A673 (cell line): ENCODE measurements at regions not wholly inside any gene's neighbourhood (a gene's known extent, or its start where the extent isn't known, plus 50 kb on each side); places are given as distances from the start of the nearest gene placed in this dataset.

ENCODE experiments used
- BruUV-seq: library from RNA; stranded (reverse); fragments of 400-500 nt; replicated peaks from 2 replicates; lab custom pipeline; 2021; lab: Mats Ljungman, UMichigan
- CTCF ChIA-PET: fragments of 300-600 bp; sonication (Branson Sonifier 250); formaldehyde crosslinking; loops from one replicate; lab custom pipeline; 2022; ENCODE audit warnings: antibody characterized with exemption; lab: Charles Lee
- POLR2A ChIA-PET: fragments of 300-600 bp; sonication (Branson Sonifier 250); formaldehyde crosslinking; loops from one replicate; lab custom pipeline; 2022; ENCODE audit warnings: antibody characterized with exemption; ENCODE audit not compliant: low non-redundant PET; lab: Charles Lee
- DNase-seq: peaks from one replicate; pipeline ENCODE4 v3.0.0-alpha.2; 2015; ENCODE audit warnings: low spot score
- H3K27ac ChIP-seq: fragments of 200-600 bp; sonication (generic); 2 replicates; pipeline ENCODE4 v1.5.1; 2016; ENCODE audit warnings: mixed run types, low read depth, mild to moderate bottlenecking, mixed read lengths, antibody characterized with exemption, low read length; ENCODE audit not compliant: poor library complexity, severe bottlenecking
- H3K27me3 ChIP-seq: fragments of 200-600 bp; sonication (generic); replicated peaks from 2 replicates; pipeline ENCODE4 v1.6.1; 2017; ENCODE audit warnings: mixed run types, low read depth, mild to moderate bottlenecking, mixed read lengths, antibody characterized with exemption, low read length; ENCODE audit not compliant: insufficient read depth, poor library complexity
- H3K36me3 ChIP-seq: fragments of 200-600 bp; sonication (generic); 2 replicates; pipeline ENCODE4 v1.6.1; 2016; ENCODE audit warnings: mixed run types, mild to moderate bottlenecking, mixed read lengths, antibody characterized with exemption, low read length; ENCODE audit not compliant: insufficient read depth, poor library complexity, severe bottlenecking
- H3K4me1 ChIP-seq: fragments of 200-600 bp; sonication (generic); 2 replicates; pipeline ENCODE4 v1.6.1; 2017; ENCODE audit warnings: mixed run types, mild to moderate bottlenecking, mixed read lengths, antibody characterized with exemption, low read length; ENCODE audit not compliant: insufficient read depth, poor library complexity, severe bottlenecking
- H3K4me3 ChIP-seq: fragments of 200-600 bp; sonication (generic); 2 replicates; pipeline ENCODE4 v1.5.1; 2016; ENCODE audit warnings: low read depth, mixed run types, mild to moderate bottlenecking, mixed read lengths, low read length; ENCODE audit not compliant: poor library complexity, severe bottlenecking
- H3K9me3 ChIP-seq: fragments of 200-600 bp; sonication (generic); 2 replicates; pipeline ENCODE4 v1.6.1; 2016; ENCODE audit warnings: mixed run types, low read depth, mild to moderate bottlenecking, mixed read lengths, antibody characterized with exemption, low read length; ENCODE audit not compliant: poor library complexity, severe bottlenecking
- CTCF ChIP-seq: fragments of 300-800, 200-600 bp; sonication (generic); conservative IDR thresholded peaks from 2 replicates; pipeline ENCODE4 v1.5.1; 2017; ENCODE audit warnings: low read depth, mild to moderate bottlenecking, antibody characterized with exemption, low read length, moderate library complexity, mixed read lengths
- EZH2 ChIP-seq: fragments of 200-600 bp; sonication (generic); IDR thresholded peaks from 2 replicates; pipeline ENCODE4 v1.6.1; 2017; ENCODE audit warnings: borderline replicate concordance, low read depth, mild to moderate bottlenecking, mixed read lengths, antibody characterized with exemption, low read length; ENCODE audit not compliant: poor library complexity, severe bottlenecking
- intact Hi-C: fragments of 100-400 bp; cut with micrococcal nuclease; formaldehyde crosslinking; loops from one replicate; pipeline ENCODE4 v1.10.0; 2022; ENCODE audit not compliant: unreplicated experiment

- no TSS peak for BruUV-seq
- Histone ChIP-seq H3K36me3 (no peaks in the 10 kb centered on the region), H3K4me3 (no peak overlapping the region), H3K4me1 (no peaks in the 10 kb centered on the region), H3K27me3 (no peaks in the 10 kb centered on the region), H3K9me3 (no peaks in the 10 kb centered on the region), H3K27ac (no peak overlapping the region)
- ChIA-PET CTCF (interaction anchor here (0.6 kb wide), 1 partner anchor 177 kb away, joined by 5 read pairs; no protein-coding TSS in a partner anchor), POLR2A (no interaction called here)
- TF ChIP-seq CTCF (no peak), EZH2 (no peak)
- intact Hi-C loops, result no loop called here
- DNase-seq, result no peak
Observed at GRCh38 chr1:25050165-25050564, 120.1 kb upstream of the RUNX3 start.

- intact Hi-C loops, result no loop called here
- no peaks in the 10 kb centered on the region for H3K9me3 ChIP-seq
- no TSS peak for BruUV-seq
- DNase-seq, result no peak
- ChIA-PET POLR2A (no interaction called here), CTCF (no interaction called here)
- no peak overlapping the region for H3K27ac ChIP-seq
- H3K4me3 ChIP-seq, result no peak overlapping the region
- no peaks in the 10 kb centered on the region for H3K36me3 ChIP-seq
- no peak for TF ChIP-seq EZH2
- TF ChIP-seq CTCF, result no peak
- H3K4me1 ChIP-seq, result no peaks in the 10 kb centered on the region
- H3K27me3 ChIP-seq, result no peaks in the 10 kb centered on the region
Observed at GRCh38 chr1:25049190-25049589, 119.1 kb upstream of the RUNX3 start.

- Histone ChIP-seq H3K4me3 (no peak overlapping the region), H3K27ac (no peak overlapping the region), H3K27me3 (no peaks in the 10 kb centered on the region), H3K36me3 (no peaks in the 10 kb centered on the region), H3K4me1 (no peaks in the 10 kb centered on the region), H3K9me3 (no peaks in the 10 kb centered on the region)
- POLR2A ChIA-PET, result no interaction called here
- no peak for DNase-seq
- intact Hi-C loops, result no loop called here
- CTCF ChIA-PET, result no interaction called here
- TF ChIP-seq EZH2, result no peak
- TF ChIP-seq CTCF, result no peak
- BruUV-seq, result no TSS peak
Observed at GRCh38 chr1:25048728-25049127, 118.7 kb upstream of the RUNX3 start.
